NB4 (cell line): ENCODE measurements at regions not wholly inside any gene's neighbourhood (a gene's known extent, or its start where the extent isn't known, plus 50 kb on each side); places are given as distances from the start of the nearest gene placed in this dataset.

Experiments
- CTCF ChIP-seq: IDR thresholded peaks from one replicate; pipeline ENCODE4 v1.5.1; 2012; ENCODE audit warnings: low read depth, low read length
- MAX ChIP-seq: IDR thresholded peaks from 2 replicates; pipeline ENCODE4 v1.6.1; 2011; ENCODE audit warnings: low read depth, low read length
- MYC ChIP-seq: IDR thresholded peaks from 2 replicates; pipeline ENCODE4 v1.6.1; 2011; ENCODE audit warnings: low read depth, low read length
- POLR2A ChIP-seq: IDR thresholded peaks from 2 replicates; pipeline ENCODE4 v1.6.1; 2011; ENCODE audit warnings: mild to moderate bottlenecking; ENCODE audit not compliant: insufficient read length; ENCODE audit errors: extremely low read depth

GRCh38 chr14:40985584-40985983 lies 621.1 kb upstream of the LRFN5 start:
- TF ChIP-seq POLR2A (no peak), CTCF (no peak), MYC (no peak), MAX (no peak)
